ENCODE measurements at regions not wholly inside any gene's neighbourhood (a gene's known extent, or its start where the extent isn't known, plus 50 kb on each side); places are given as distances from the start of the nearest gene placed in this dataset.

DNA sequence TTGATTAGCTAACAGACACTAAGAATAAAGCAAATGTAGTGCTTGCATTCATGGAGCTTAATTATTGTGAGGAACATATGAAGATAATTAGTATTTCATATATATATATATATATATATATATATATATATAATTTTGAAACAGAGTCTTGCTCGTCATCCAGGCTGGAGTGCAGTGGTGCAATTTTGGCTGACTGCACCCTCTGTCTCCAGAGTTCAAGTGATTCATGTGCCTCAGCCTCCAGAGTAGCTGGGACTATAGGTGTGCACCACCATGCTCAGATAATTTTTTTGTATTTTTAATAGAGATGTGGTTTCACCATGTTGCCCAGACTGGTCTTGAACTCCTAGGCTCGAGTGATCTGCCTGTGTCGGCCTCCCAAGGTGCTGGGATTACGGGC is 1091.6 kb upstream of the TMEM132C start:
- no peaks in the 10 kb centered on the region for H3K27me3 ChIP-seq (replicated peaks; ENCODE audit: control insufficient read depth, insufficient read depth, low read length, poor library complexity, severe bottlenecking)
- H3K27ac ChIP-seq (ENCODE audit: insufficient read depth, low read length, poor library complexity, severe bottlenecking): no peak overlapping the region
- H3K36me3 ChIP-seq (ENCODE audit: control insufficient read depth, insufficient read depth, low read length): no peaks in the 10 kb centered on the region
- no peaks in the 10 kb centered on the region for H3K9me3 ChIP-seq (ENCODE audit: control insufficient read depth, low read length)
- H3K4me3 ChIP-seq (ENCODE audit: insufficient read depth, low read depth, low read length, poor library complexity, severe bottlenecking): no peak overlapping the region
- DNase-seq: no peak
- no peaks in the 10 kb centered on the region for H3K4me1 ChIP-seq (ENCODE audit: control insufficient read depth, insufficient read depth, low read length, poor library complexity, severe bottlenecking)

DNA sequence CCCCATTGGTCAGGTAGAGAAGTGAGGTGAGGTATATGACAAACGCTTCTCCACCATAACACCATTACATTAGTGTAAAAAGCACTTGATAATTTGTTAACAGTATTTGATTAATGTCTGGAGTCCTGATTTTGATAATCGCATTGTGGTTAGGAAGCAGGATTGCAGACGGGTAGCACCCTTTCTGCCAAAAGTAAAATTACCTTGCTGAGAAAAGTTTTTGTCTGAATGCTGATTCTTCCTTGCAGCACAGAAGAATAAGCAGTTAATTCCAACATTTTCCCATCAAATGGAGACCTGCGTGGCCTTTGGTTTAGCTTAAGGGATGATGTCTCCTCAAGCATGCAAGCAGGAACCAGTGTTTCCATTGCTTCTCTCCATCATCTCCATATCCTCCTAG is 1090.2 kb upstream of the TMEM132C start:
- Histone ChIP-seq H3K4me1 (ENCODE audit: control insufficient read depth, insufficient read depth, low read length, poor library complexity, severe bottlenecking) (no peaks in the 10 kb centered on the region), H3K9me3 (ENCODE audit: control insufficient read depth, low read length) (no peaks in the 10 kb centered on the region), H3K36me3 (ENCODE audit: control insufficient read depth, insufficient read depth, low read length) (no peaks in the 10 kb centered on the region), H3K27me3 (replicated peaks; ENCODE audit: control insufficient read depth, insufficient read depth, low read length, poor library complexity, severe bottlenecking) (no peaks in the 10 kb centered on the region), H3K4me3 (ENCODE audit: insufficient read depth, low read depth, low read length, poor library complexity, severe bottlenecking) (no peak overlapping the region), H3K27ac (ENCODE audit: insufficient read depth, low read length, poor library complexity, severe bottlenecking) (no peak overlapping the region)
- no peak for DNase-seq

DNA sequence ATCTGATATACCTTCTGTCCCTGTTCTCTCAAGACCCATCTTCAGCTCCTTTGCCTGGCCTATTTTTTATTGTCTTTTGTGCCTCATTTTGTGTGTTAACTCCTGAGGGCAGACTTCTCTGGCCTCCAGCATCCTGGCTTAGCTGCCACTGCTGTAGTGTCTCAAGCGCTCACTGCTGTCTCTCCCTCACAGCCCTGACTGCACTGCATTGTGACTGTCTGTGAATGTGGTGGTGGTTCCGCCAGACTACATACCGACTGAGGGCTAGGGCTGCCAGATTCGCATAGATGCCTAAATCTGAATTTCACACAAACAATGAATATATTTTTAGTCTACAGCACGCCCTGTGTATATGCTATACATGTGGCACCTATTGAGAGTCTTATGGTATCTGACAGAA is 1088.9 kb upstream of the TMEM132C start:
- DNase-seq: no peak
- Histone ChIP-seq H3K27ac (ENCODE audit: insufficient read depth, low read length, poor library complexity, severe bottlenecking) (no peak overlapping the region), H3K4me3 (ENCODE audit: insufficient read depth, low read depth, low read length, poor library complexity, severe bottlenecking) (no peak overlapping the region), H3K9me3 (ENCODE audit: control insufficient read depth, low read length) (no peaks in the 10 kb centered on the region), H3K27me3 (replicated peaks; ENCODE audit: control insufficient read depth, insufficient read depth, low read length, poor library complexity, severe bottlenecking) (no peaks in the 10 kb centered on the region), H3K36me3 (ENCODE audit: control insufficient read depth, insufficient read depth, low read length) (no peaks in the 10 kb centered on the region), H3K4me1 (ENCODE audit: control insufficient read depth, insufficient read depth, low read length, poor library complexity, severe bottlenecking) (no peaks in the 10 kb centered on the region)

DNA sequence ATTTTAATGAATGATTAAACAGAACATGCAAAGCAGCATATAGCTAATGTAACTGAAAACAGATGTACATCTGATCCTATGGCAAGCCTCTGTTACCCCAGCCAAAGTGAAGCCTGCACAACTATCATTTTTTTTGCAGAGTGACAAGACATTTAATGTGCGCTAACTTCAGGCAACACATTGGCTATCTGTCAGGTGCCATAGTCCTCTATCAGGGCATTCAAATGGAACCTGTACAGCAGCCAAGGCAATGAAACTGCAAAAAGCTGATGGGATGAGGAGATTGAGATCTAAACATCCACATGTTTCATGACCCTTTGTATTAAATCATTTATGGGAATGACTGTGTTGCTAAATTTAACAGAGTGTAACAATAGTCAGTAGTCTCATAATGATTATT is 1088.5 kb upstream of the TMEM132C start:
- Histone ChIP-seq H3K27me3 (replicated peaks; ENCODE audit: control insufficient read depth, insufficient read depth, low read length, poor library complexity, severe bottlenecking) (no peaks in the 10 kb centered on the region), H3K4me1 (ENCODE audit: control insufficient read depth, insufficient read depth, low read length, poor library complexity, severe bottlenecking) (no peaks in the 10 kb centered on the region), H3K4me3 (ENCODE audit: insufficient read depth, low read depth, low read length, poor library complexity, severe bottlenecking) (no peak overlapping the region), H3K9me3 (ENCODE audit: control insufficient read depth, low read length) (no peaks in the 10 kb centered on the region), H3K27ac (ENCODE audit: insufficient read depth, low read length, poor library complexity, severe bottlenecking) (no peak overlapping the region), H3K36me3 (ENCODE audit: control insufficient read depth, insufficient read depth, low read length) (no peaks in the 10 kb centered on the region)
- DNase-seq: no peak

DNA sequence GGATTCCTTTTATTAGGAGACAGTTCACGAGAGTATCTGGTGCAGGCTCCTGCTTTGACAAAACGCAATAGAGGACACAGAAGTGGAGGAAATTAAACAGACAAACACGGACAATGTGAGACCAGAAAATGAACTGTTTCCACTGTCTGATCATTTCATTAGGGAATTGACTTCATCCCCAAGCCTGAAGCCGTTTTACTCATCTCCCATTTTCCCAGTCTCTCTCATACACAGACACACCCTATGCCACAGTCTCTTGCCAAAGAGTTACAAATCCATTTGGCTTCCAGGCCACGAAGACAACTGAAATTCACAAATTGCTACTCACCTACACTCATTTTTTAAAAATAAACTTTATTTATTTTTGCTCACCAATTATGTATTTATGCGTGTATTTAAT is 1087.8 kb upstream of the TMEM132C start:
- Histone ChIP-seq H3K27ac (ENCODE audit: insufficient read depth, low read length, poor library complexity, severe bottlenecking) (no peak overlapping the region), H3K27me3 (replicated peaks; ENCODE audit: control insufficient read depth, insufficient read depth, low read length, poor library complexity, severe bottlenecking) (no peaks in the 10 kb centered on the region), H3K4me1 (ENCODE audit: control insufficient read depth, insufficient read depth, low read length, poor library complexity, severe bottlenecking) (no peaks in the 10 kb centered on the region), H3K36me3 (ENCODE audit: control insufficient read depth, insufficient read depth, low read length) (no peaks in the 10 kb centered on the region), H3K9me3 (ENCODE audit: control insufficient read depth, low read length) (no peaks in the 10 kb centered on the region), H3K4me3 (ENCODE audit: insufficient read depth, low read depth, low read length, poor library complexity, severe bottlenecking) (no peak overlapping the region)
- no peak for DNase-seq

DNA sequence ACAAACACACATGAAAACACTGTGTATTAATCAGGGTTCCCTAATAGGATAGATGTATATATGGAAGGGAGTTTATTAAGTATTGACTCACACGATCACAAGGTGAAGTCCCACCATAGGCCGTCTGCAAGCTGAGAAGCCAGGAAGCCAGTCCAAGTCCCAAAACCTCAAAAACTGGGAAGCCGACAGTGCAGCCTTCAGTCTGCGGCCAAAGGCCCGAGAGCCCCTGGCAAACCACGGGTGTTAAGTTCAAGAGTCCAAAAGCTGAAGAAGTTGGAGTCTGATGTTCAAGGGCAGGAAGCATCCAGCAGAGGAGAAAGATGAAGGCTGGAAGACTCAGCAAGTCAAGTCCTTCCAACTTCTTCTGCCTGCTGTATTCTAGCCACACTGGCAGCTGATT is 1085.0 kb upstream of the TMEM132C start:
- no peak overlapping the region for H3K4me3 ChIP-seq (ENCODE audit: insufficient read depth, low read depth, low read length, poor library complexity, severe bottlenecking)
- no peaks in the 10 kb centered on the region for H3K9me3 ChIP-seq (ENCODE audit: control insufficient read depth, low read length)
- DNase-seq: no peak
- H3K27ac ChIP-seq (ENCODE audit: insufficient read depth, low read length, poor library complexity, severe bottlenecking): no peak overlapping the region
- no peaks in the 10 kb centered on the region for H3K27me3 ChIP-seq (replicated peaks; ENCODE audit: control insufficient read depth, insufficient read depth, low read length, poor library complexity, severe bottlenecking)
- no peaks in the 10 kb centered on the region for H3K36me3 ChIP-seq (ENCODE audit: control insufficient read depth, insufficient read depth, low read length)
- H3K4me1 ChIP-seq (ENCODE audit: control insufficient read depth, insufficient read depth, low read length, poor library complexity, severe bottlenecking): no peaks in the 10 kb centered on the region

DNA sequence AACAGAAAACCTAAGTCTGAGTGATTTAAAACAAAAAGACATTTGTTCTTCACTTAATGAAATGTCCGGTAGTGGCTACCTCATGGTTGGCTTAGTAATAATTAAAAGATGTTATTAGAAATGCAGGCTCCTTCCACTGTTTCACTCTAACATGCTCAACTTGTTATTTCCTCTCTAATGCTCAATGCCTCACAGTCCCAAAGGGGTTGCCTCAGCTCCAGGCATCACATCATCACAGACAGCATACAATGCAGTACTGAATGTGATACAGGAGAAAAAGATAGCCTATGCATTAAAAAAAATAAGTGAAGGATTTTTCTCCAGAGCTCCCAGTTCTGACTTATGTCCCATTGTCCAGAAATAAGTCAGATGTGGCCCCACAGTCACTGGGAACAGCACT is 1077.0 kb upstream of the TMEM132C start:
- H3K27me3 ChIP-seq (replicated peaks; ENCODE audit: control insufficient read depth, insufficient read depth, low read length, poor library complexity, severe bottlenecking): no peaks in the 10 kb centered on the region
- H3K27ac ChIP-seq (ENCODE audit: insufficient read depth, low read length, poor library complexity, severe bottlenecking): no peak overlapping the region
- no peaks in the 10 kb centered on the region for H3K36me3 ChIP-seq (ENCODE audit: control insufficient read depth, insufficient read depth, low read length)
- H3K4me3 ChIP-seq (ENCODE audit: insufficient read depth, low read depth, low read length, poor library complexity, severe bottlenecking): no peak overlapping the region
- H3K4me1 ChIP-seq (ENCODE audit: control insufficient read depth, insufficient read depth, low read length, poor library complexity, severe bottlenecking): no peaks in the 10 kb centered on the region
- no peak for DNase-seq
- H3K9me3 ChIP-seq (ENCODE audit: control insufficient read depth, low read length): no peaks in the 10 kb centered on the region

DNA sequence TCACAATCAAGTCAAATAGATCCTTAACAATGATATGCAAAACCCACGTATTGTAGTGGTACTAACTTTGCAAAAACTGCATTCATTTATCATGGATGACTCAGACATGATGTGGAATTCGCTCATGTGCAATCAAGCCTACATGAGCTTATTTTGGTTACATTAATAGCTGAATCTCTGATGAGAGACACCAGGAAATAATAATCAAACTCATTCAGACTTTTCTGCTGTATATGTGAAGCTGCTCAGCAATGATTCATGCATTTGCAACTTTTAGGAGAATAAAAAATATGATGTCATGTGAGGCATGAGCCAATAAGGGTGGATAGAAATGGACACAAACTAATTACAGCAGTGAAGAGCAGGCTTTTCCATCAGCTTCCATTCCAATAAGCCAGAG is 1075.8 kb upstream of the TMEM132C start:
- Histone ChIP-seq H3K27me3 (replicated peaks; ENCODE audit: control insufficient read depth, insufficient read depth, low read length, poor library complexity, severe bottlenecking) (no peaks in the 10 kb centered on the region), H3K4me1 (ENCODE audit: control insufficient read depth, insufficient read depth, low read length, poor library complexity, severe bottlenecking) (no peaks in the 10 kb centered on the region), H3K36me3 (ENCODE audit: control insufficient read depth, insufficient read depth, low read length) (no peaks in the 10 kb centered on the region), H3K27ac (ENCODE audit: insufficient read depth, low read length, poor library complexity, severe bottlenecking) (no peak overlapping the region), H3K4me3 (ENCODE audit: insufficient read depth, low read depth, low read length, poor library complexity, severe bottlenecking) (no peak overlapping the region), H3K9me3 (ENCODE audit: control insufficient read depth, low read length) (no peaks in the 10 kb centered on the region)
- no peak for DNase-seq

DNA sequence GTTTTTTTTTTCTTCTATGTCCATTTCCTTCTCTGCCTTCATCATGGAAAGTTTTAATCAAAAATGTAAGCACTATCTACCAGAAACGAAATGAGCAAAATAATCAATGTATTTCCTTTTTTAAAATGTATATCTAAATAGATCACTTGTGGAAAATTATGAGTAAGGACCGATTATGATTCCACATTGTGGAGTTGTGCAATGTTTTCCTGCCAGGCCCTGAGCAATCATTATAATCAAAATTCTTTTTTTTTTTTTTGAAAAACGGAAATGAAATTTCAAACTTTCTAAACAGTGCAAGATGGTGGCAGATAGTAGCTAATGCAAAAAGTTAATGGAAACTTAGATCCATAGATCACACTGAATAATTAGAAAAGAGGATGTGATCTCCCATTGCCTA is 1074.6 kb upstream of the TMEM132C start:
- Histone ChIP-seq H3K4me1 (ENCODE audit: control insufficient read depth, insufficient read depth, low read length, poor library complexity, severe bottlenecking) (no peaks in the 10 kb centered on the region), H3K27ac (ENCODE audit: insufficient read depth, low read length, poor library complexity, severe bottlenecking) (no peak overlapping the region), H3K9me3 (ENCODE audit: control insufficient read depth, low read length) (no peaks in the 10 kb centered on the region), H3K27me3 (replicated peaks; ENCODE audit: control insufficient read depth, insufficient read depth, low read length, poor library complexity, severe bottlenecking) (no peaks in the 10 kb centered on the region), H3K36me3 (ENCODE audit: control insufficient read depth, insufficient read depth, low read length) (no peaks in the 10 kb centered on the region), H3K4me3 (ENCODE audit: insufficient read depth, low read depth, low read length, poor library complexity, severe bottlenecking) (no peak overlapping the region)
- DNase-seq: no peak

DNA sequence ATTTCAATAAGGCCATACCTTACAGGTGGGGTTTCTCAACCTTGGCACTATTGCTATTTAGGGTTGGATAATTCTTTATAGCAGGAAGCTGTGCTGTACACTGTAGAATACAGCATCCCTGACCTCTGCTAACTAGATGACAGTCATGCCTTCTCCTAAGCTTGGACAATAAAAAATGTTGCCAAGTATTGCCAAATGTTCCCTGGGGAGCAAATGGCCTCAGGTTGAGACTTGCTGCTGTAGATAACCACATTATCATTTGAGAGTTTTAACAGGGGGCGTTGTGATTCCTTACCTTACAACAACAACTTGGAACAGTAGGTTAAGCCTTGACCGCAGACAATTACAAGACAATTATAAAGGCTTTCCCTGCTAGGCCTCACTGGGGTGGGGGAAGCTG is 1073.6 kb upstream of the TMEM132C start:
- Histone ChIP-seq H3K4me1 (ENCODE audit: control insufficient read depth, insufficient read depth, low read length, poor library complexity, severe bottlenecking) (no peaks in the 10 kb centered on the region), H3K9me3 (ENCODE audit: control insufficient read depth, low read length) (no peaks in the 10 kb centered on the region), H3K27ac (ENCODE audit: insufficient read depth, low read length, poor library complexity, severe bottlenecking) (no peak overlapping the region), H3K27me3 (replicated peaks; ENCODE audit: control insufficient read depth, insufficient read depth, low read length, poor library complexity, severe bottlenecking) (no peaks in the 10 kb centered on the region), H3K4me3 (ENCODE audit: insufficient read depth, low read depth, low read length, poor library complexity, severe bottlenecking) (no peak overlapping the region), H3K36me3 (ENCODE audit: control insufficient read depth, insufficient read depth, low read length) (no peaks in the 10 kb centered on the region)
- no peak for DNase-seq

DNA sequence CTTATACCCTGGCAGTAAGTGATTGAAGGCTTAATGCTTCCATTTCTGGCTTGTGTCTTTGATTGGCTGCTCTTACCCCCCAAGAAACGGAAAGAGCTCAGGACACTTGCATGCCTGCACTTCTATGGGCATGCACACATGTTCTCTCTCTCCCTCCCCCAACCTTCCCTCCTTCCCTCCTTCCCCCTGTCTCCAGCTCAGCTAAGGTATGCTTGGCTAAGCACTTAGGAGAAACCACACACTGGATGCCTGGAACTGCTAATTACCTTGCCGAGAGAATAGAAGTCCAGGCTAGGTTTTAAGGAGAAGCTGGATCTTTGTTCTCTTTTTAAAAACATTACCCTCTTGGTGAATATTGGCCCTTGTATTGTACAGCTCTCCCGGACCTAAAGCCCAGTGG is 1072.8 kb upstream of the TMEM132C start:
- Histone ChIP-seq H3K4me3 (ENCODE audit: insufficient read depth, low read depth, low read length, poor library complexity, severe bottlenecking) (no peak overlapping the region), H3K4me1 (ENCODE audit: control insufficient read depth, insufficient read depth, low read length, poor library complexity, severe bottlenecking) (no peaks in the 10 kb centered on the region), H3K27ac (ENCODE audit: insufficient read depth, low read length, poor library complexity, severe bottlenecking) (no peak overlapping the region), H3K27me3 (replicated peaks; ENCODE audit: control insufficient read depth, insufficient read depth, low read length, poor library complexity, severe bottlenecking) (no peaks in the 10 kb centered on the region), H3K9me3 (ENCODE audit: control insufficient read depth, low read length) (no peaks in the 10 kb centered on the region), H3K36me3 (ENCODE audit: control insufficient read depth, insufficient read depth, low read length) (no peaks in the 10 kb centered on the region)
- no peak for DNase-seq

Data from effector memory CD4-positive, alpha-beta T cell (primary cell).